ENCODE measurements at regions not wholly inside any gene's neighbourhood (a gene's known extent, or its start where the extent isn't known, plus 50 kb on each side); places are given as distances from the start of the nearest gene placed in this dataset.

DNA sequence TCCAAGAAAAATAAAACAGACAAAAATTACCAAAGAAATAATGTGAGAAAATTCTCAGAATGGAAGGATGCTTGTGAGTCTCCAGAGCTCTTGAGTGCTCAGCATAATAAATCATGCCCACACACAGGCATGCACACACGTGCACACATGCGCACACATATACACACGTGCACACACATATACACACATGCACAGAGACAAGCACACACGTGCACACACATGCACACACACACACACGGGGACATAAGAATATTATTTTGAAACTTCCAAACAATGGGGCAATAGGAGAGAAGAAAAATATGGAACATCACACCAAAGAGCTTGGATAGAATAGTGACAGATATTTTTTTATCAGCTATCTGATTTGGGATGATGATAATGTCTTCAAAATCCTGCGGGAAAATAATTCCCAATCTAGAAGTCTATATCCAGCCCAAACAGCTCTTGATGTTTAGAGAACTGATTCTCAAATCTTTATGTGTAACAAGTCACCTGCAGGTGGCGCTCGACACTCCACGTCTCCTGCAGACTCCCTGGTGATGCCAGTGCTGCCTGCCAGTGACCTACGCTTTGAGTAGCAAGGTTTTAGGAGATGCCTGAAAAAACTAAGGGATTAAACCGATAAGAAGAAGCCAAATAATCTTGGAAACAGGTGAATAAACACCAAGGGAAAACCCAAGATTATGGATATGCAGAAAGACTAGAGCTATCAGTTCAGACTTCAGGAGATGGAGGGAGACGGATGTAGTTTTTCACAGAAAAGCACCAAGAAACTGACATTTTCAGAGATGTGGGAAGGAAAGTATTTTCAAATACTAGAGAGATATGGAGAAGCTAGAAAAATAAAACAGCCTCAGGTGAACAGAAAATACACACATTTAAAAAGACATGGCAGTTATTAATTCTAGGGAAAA lies 743.6 kb downstream of the ETS1 start:
- peak; percentile 35 for DNase-seq (ENCODE audit: low read depth)
- H3K4me3 ChIP-seq (ENCODE audit: low read depth, low read length): no peak overlapping the region
- TF ChIP-seq, protein P1, sequence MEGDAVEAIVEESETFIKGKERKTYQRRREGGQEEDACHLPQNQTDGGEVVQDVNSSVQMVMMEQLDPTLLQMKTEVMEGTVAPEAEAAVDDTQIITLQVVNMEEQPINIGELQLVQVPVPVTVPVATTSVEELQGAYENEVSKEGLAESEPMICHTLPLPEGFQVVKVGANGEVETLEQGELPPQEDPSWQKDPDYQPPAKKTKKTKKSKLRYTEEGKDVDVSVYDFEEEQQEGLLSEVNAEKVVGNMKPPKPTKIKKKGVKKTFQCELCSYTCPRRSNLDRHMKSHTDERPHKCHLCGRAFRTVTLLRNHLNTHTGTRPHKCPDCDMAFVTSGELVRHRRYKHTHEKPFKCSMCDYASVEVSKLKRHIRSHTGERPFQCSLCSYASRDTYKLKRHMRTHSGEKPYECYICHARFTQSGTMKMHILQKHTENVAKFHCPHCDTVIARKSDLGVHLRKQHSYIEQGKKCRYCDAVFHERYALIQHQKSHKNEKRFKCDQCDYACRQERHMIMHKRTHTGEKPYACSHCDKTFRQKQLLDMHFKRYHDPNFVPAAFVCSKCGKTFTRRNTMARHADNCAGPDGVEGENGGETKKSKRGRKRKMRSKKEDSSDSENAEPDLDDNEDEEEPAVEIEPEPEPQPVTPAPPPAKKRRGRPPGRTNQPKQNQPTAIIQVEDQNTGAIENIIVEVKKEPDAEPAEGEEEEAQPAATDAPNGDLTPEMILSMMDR (IDR thresholded peaks at IDR 0.05; ENCODE audit: insufficient read depth, low read depth, low read length): peak; percentile 54

DNA sequence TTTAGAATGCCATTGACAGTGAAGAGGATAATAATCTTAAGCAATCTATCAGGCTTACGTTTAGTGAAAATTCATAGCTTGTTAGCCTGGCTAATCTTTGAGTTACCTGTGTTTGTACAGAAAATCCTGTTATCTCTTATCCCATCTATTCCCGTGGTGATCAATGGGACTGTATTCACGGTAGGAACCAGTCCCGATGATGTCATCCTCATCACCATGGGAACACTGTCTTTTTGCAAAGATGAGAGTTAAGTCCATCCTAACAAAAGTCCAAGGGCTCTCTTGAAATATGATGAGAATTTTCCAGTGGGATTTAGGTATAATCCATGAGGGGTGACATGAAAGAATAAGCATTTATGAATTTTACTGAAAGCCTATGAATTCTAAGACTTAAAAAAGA lies 762.2 kb downstream of the ETS1 start:
- no peak for DNase-seq (ENCODE audit: low read depth)
- H3K4me3 ChIP-seq (ENCODE audit: low read depth, low read length): no peak overlapping the region
- TF ChIP-seq, protein P1 (IDR thresholded peaks at IDR 0.05; ENCODE audit: insufficient read depth, low read depth, low read length): no peak

- TF ChIP-seq, protein P1 (IDR thresholded peaks at IDR 0.05; ENCODE audit: insufficient read depth, low read depth, low read length): no peak
- H3K4me3 ChIP-seq (ENCODE audit: low read depth, low read length): no peak overlapping the region
- DNase-seq (ENCODE audit: low read depth): no peak
Observed at GRCh38 chr11:127818625-127819024, 768.7 kb downstream of the ETS1 start.

- no peak for DNase-seq (ENCODE audit: low read depth)
- TF ChIP-seq, protein P1 (IDR thresholded peaks at IDR 0.05; ENCODE audit: insufficient read depth, low read depth, low read length): no peak
- no peak overlapping the region for H3K4me3 ChIP-seq (ENCODE audit: low read depth, low read length)
Observed at GRCh38 chr11:127816962-127817361, 770.4 kb downstream of the ETS1 start.

- TF ChIP-seq, protein P1 (IDR thresholded peaks at IDR 0.05; ENCODE audit: insufficient read depth, low read depth, low read length): no peak
- no peak overlapping the region for H3K4me3 ChIP-seq (ENCODE audit: low read depth, low read length)
- DNase-seq (ENCODE audit: low read depth): no peak
Observed at GRCh38 chr11:127815331-127815730, 772.0 kb downstream of the ETS1 start.

DNA sequence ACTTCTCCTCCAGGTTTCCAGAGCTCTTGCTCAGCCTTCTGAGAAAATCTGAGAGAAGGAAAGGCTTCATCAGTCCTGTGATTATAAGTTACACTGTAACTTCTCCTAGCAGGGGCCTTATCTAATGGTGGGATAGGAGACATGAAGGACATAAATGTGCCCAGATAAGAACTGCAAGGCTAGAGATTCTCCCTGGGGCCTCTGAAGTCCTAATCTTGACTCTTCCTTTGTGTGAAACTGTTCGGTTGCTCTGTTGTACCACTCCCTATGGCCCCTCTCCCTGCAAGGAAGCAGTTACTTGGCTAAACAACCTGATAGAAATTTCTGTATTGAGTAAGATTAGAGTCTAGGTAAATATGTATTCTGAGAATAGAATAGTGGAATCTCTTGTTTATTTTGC lies 780.9 kb downstream of the ETS1 start:
- no peak for DNase-seq (ENCODE audit: low read depth)
- TF ChIP-seq, protein P1 (IDR thresholded peaks at IDR 0.05; ENCODE audit: insufficient read depth, low read depth, low read length): no peak
- no peak overlapping the region for H3K4me3 ChIP-seq (ENCODE audit: low read depth, low read length)

All from fibroblast of villous mesenchyme (primary cell).